ENCODE measurements at regions not wholly inside any gene's neighbourhood (a gene's known extent, or its start where the extent isn't known, plus 50 kb on each side); places are given as distances from the start of the nearest gene placed in this dataset.
A peak's percentile ranks its signal among the peaks of the same experiment; 100 is the strongest.

DNA sequence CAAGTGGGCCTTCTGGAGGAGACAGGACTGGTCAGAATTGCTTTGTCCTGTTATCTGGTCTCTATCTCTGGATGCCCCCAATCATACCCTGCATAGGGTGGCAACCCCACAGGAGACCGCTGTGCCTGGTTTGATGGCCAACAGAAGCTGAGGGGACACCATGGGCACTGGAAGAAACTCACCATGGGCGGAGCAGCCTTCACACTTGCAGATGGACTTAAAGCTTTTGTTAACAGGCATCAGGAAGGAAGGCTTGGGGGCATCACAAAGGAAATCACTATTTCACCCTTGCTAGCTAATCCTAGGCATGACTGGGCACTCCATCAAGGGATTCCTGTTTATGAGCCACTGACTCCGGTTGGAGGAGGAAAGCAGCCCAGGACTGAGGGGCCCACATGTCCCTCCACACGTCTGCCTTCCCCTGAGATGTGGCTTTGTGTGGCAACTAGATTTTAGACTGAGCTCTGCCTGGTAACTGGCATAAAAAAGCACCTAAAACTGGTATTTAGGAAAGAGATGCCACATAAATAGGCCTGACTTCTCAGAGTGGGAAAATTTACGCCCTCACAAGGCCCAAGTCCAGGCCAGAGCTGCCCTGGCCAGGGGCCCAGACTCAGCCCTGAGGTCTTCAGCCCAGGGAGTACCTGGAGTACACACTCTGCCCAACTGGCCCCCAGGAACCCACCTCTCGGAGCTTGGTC is 57.0 kb upstream of the LYVE1 start:
- Histone ChIP-seq H3K36me3 (no peaks in the 10 kb centered on the region), H3K27me3 (no peaks in the 10 kb centered on the region), H3K27ac (peak overlapping the region; percentile 22), H3K4me3 (no peak overlapping the region), H3K4me1 (no peaks in the 10 kb centered on the region), H3K9me3 (no peaks in the 10 kb centered on the region)
- 82% methylated on average over 6 of the region's 6 CpGs for WGBS
- TF ChIP-seq POLR2AphosphoS5 (IDR thresholded peaks at IDR 0.05), result no peak
- TF ChIP-seq, protein P1, sequence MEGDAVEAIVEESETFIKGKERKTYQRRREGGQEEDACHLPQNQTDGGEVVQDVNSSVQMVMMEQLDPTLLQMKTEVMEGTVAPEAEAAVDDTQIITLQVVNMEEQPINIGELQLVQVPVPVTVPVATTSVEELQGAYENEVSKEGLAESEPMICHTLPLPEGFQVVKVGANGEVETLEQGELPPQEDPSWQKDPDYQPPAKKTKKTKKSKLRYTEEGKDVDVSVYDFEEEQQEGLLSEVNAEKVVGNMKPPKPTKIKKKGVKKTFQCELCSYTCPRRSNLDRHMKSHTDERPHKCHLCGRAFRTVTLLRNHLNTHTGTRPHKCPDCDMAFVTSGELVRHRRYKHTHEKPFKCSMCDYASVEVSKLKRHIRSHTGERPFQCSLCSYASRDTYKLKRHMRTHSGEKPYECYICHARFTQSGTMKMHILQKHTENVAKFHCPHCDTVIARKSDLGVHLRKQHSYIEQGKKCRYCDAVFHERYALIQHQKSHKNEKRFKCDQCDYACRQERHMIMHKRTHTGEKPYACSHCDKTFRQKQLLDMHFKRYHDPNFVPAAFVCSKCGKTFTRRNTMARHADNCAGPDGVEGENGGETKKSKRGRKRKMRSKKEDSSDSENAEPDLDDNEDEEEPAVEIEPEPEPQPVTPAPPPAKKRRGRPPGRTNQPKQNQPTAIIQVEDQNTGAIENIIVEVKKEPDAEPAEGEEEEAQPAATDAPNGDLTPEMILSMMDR (IDR thresholded peaks at IDR 0.05), result no peak
- TF ChIP-seq POLR2A (IDR thresholded peaks at IDR 0.05), result no peak
- TF ChIP-seq EP300 (IDR thresholded peaks at IDR 0.05), result no peak
- no peak for DNase-seq (ENCODE audit: low spot score in 2 of 2)

DNA sequence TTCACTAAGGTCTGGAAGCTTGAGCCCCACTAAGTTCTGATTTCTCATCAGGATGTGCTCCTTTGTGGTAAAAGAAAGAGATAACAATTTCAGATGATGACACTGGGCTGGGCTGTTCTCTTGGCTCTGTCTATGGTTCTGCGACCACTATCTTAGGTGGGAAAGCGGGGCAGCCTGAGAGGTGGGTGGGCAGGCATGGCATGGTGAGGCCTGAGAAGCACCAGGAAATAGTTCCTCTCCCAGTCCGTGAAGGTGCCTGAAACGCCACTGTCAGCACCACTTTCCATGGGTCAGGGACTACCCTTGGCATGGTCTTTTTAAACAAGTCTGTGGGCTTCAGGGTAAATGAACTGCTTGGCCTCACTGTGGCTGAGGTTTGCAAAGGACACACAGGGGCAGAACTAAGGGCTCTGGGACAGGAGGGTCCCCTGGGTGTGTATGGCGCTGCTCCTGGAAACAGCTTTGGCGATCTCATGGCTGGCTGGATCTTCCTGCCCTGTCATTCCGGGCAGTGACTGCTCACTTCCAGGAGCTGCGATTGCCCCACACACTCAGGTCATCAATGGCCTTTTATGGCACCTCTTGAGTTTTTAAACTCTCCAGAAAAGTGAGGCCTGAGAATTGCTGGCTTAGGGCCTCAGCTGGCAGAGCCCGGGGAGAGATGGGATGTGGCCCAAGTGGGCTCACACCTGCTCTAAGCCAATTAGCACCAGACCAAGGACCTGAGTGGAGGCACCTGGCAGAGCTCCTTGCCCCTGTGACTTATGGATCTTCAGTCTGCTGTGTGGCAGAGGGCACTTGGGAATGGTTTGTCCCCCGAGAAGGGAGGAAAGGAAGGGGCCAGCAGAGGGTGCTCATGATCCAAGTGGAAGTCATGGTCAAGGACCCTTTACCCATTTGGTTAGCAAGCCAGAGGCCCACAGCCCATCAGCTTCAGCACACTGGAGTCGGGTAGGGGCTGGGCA is 55.6 kb upstream of the LYVE1 start:
- 95% methylated on average over 7 of the region's 11 CpGs for WGBS
- H3K36me3 ChIP-seq, result no peaks in the 10 kb centered on the region
- H3K27me3 ChIP-seq, result no peaks in the 10 kb centered on the region
- no peaks in the 10 kb centered on the region for H3K9me3 ChIP-seq
- H3K4me3 ChIP-seq, result no peak overlapping the region
- TF ChIP-seq, protein P1 (IDR thresholded peaks at IDR 0.05), result peak in 1 of 2 donors; percentile 9
- TF ChIP-seq POLR2AphosphoS5 (IDR thresholded peaks at IDR 0.05) (no peak), EP300 (IDR thresholded peaks at IDR 0.05) (peak; percentile 55), POLR2A (IDR thresholded peaks at IDR 0.05) (no peak)
- no peak overlapping the region for H3K27ac ChIP-seq
- no peak for DNase-seq (ENCODE audit: low spot score in 2 of 2)
- no peaks in the 10 kb centered on the region for H3K4me1 ChIP-seq

DNA sequence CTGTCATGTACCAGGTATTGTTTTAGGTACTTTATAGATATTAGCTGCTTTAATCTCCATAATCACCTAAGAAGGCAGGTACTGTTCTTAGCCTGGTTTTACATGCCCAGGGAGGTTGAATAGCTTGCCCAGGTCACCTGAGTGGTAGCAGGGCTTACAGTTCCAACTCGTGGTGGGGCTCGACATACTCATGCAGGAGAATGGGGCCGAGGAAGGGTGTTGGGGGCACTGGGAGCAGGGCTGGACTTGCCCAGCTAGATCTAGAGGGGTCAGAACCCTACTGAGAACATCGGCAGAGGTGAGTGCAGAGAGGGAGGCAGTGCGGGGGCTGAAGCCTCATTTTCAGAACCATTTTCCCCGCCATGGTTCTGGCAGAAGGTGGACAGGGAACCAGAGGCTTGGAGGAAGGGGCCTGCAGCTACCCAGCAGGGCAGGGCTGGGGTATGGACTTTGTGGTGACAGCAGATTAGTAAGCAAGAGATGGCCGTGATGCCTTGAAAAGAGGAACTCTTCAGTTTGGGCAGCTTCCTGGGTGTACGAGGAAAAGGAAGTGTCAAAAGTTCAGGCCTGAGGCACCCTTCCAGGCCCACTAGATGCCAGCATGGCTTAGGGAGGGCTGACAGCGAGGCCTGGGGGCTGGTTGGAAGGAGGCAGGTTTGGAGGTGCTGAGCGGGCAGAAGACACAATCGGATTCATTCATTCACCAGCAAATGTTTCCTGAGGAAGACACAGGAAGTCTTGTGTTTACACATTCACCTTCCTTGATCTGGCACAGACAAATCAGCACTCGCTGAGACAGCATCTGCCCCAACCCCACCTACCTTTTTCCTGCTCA is 54.7 kb upstream of the LYVE1 start:
- DNase-seq (ENCODE audit: low spot score in 2 of 2), result no peak
- TF ChIP-seq POLR2A (IDR thresholded peaks at IDR 0.05), result no peak
- no peak for TF ChIP-seq EP300 (IDR thresholded peaks at IDR 0.05)
- TF ChIP-seq POLR2AphosphoS5 (IDR thresholded peaks at IDR 0.05), result no peak
- TF ChIP-seq, protein P1 (IDR thresholded peaks at IDR 0.05), result no peak
- Histone ChIP-seq H3K27me3 (no peaks in the 10 kb centered on the region), H3K9me3 (no peaks in the 10 kb centered on the region), H3K36me3 (no peaks in the 10 kb centered on the region), H3K4me1 (no peaks in the 10 kb centered on the region), H3K4me3 (no peak overlapping the region), H3K27ac (no peak overlapping the region)
- 80% methylated on average over 10 of the region's 12 CpGs for WGBS

DNA sequence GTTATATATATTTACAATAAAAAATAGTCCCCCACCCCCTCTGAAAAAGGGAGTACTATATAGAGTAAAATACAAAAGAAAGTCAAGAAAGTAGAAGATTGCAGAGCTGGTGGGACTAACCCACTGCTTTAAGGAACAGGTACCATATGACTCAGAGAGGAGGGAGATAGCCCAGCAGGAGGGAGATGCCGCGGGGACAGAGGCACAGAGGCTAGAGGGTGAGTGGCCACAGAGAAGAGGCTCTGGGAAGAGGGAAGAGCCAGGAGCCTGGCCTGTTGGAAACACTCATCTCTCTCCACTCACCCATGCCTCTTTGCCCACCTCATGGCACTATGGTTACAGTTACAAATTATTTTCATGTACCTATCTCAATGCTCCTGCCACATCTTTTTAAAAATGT is 53.6 kb upstream of the LYVE1 start:
- Histone ChIP-seq H3K4me1 (no peaks in the 10 kb centered on the region), H3K4me3 (no peak overlapping the region), H3K27me3 (no peaks in the 10 kb centered on the region), H3K36me3 (no peaks in the 10 kb centered on the region), H3K27ac (no peak overlapping the region), H3K9me3 (no peaks in the 10 kb centered on the region)
- no peak for DNase-seq (ENCODE audit: low spot score in 2 of 2)
- TF ChIP-seq POLR2AphosphoS5 (IDR thresholded peaks at IDR 0.05), result no peak
- TF ChIP-seq POLR2A (IDR thresholded peaks at IDR 0.05), result no peak
- TF ChIP-seq, protein P1 (IDR thresholded peaks at IDR 0.05), result no peak
- no peak for TF ChIP-seq EP300 (IDR thresholded peaks at IDR 0.05)
- WGBS, result 83% methylated on average over 2 of the region's 2 CpGs

All from suprapubic skin (tissue), 4 donors.